Osteocyte (in vitro differentiated cells): ENCODE measurements at regions not wholly inside any gene's neighbourhood (a gene's known extent, or its start where the extent isn't known, plus 50 kb on each side); places are given as distances from the start of the nearest gene placed in this dataset.

Experiments
- DNase-seq: peaks from one replicate; pipeline ENCODE4 v3.0.0; 2021; ENCODE audit warnings: mixed read lengths; ENCODE audit not compliant: unreplicated experiment; ENCODE audit errors: extremely low spot score
- H3K27ac Mint-ChIP-seq: one replicate; pipeline ENCODE4 v1.8.0; 2021; ENCODE audit warnings: mild to moderate bottlenecking, mixed read lengths; ENCODE audit not compliant: unreplicated experiment
- H3K27me3 Mint-ChIP-seq: one replicate; pipeline ENCODE4 v1.8.0; 2021; ENCODE audit warnings: mixed read lengths; ENCODE audit not compliant: unreplicated experiment
- H3K36me3 Mint-ChIP-seq: one replicate; pipeline ENCODE4 v1.8.0; 2021; ENCODE audit warnings: mixed read lengths; ENCODE audit not compliant: unreplicated experiment
- H3K4me1 Mint-ChIP-seq: one replicate; pipeline ENCODE4 v1.8.0; 2021; ENCODE audit warnings: mixed read lengths; ENCODE audit not compliant: unreplicated experiment
- H3K4me3 Mint-ChIP-seq: one replicate; pipeline ENCODE4 v1.8.0; 2021; ENCODE audit warnings: mild to moderate bottlenecking, moderate library complexity, mixed read lengths; ENCODE audit not compliant: unreplicated experiment
- H3K9me3 Mint-ChIP-seq: one replicate; pipeline ENCODE4 v1.8.0; 2021; ENCODE audit warnings: mixed read lengths; ENCODE audit not compliant: unreplicated experiment
- TF ChIP-seq, protein P1 (sequence below): fragments of 200-600 bp; sonication (generic); IDR thresholded peaks from 2 replicates; pipeline ENCODE4 v1.5.0; 2021; ENCODE audit warnings: antibody characterized with exemption, mild to moderate bottlenecking, moderate library complexity

DNA sequence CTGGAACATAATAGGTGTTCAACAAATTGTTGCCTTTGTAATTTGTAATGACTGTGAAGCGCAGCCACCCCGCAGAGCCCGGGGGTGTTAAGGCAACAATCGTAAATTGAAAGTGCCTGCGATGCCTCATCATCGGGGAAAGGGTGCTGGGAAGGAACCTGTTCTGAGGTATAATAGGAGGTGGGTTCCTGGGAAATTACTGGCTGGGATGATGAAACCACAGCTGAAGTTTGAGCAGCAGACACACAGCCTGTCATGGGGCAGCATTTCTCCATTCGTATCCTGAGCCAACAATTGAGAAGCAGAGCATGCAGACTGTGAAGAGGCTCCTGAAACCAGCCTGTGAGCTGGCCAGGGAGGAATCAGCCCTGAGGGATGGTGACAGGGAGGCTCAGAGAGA is 404.0 kb upstream of the MYT1L start:
- Mint-ChIP-seq H3K27me3 (no peaks in the 10 kb centered on the region), H3K4me3 (no peak overlapping the region), H3K9me3 (peaks cover 10% of the 10 kb centered on the region), H3K27ac (no peak overlapping the region), H3K36me3 (no peaks in the 10 kb centered on the region), H3K4me1 (no peaks in the 10 kb centered on the region)
- DNase-seq, result no peak
- TF ChIP-seq, protein P1, sequence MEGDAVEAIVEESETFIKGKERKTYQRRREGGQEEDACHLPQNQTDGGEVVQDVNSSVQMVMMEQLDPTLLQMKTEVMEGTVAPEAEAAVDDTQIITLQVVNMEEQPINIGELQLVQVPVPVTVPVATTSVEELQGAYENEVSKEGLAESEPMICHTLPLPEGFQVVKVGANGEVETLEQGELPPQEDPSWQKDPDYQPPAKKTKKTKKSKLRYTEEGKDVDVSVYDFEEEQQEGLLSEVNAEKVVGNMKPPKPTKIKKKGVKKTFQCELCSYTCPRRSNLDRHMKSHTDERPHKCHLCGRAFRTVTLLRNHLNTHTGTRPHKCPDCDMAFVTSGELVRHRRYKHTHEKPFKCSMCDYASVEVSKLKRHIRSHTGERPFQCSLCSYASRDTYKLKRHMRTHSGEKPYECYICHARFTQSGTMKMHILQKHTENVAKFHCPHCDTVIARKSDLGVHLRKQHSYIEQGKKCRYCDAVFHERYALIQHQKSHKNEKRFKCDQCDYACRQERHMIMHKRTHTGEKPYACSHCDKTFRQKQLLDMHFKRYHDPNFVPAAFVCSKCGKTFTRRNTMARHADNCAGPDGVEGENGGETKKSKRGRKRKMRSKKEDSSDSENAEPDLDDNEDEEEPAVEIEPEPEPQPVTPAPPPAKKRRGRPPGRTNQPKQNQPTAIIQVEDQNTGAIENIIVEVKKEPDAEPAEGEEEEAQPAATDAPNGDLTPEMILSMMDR, result no peak

GRCh38 chr2:2734308-2734707 is 403.2 kb upstream of the MYT1L start:
- H3K9me3 Mint-ChIP-seq, result peaks cover 3% of the 10 kb centered on the region
- H3K4me3 Mint-ChIP-seq, result no peak overlapping the region
- H3K27me3 Mint-ChIP-seq, result no peaks in the 10 kb centered on the region
- DNase-seq, result no peak
- no peaks in the 10 kb centered on the region for H3K4me1 Mint-ChIP-seq
- no peak overlapping the region for H3K27ac Mint-ChIP-seq
- no peaks in the 10 kb centered on the region for H3K36me3 Mint-ChIP-seq
- TF ChIP-seq, protein P1, result no peak

GRCh38 chr2:2733818-2734217 is 402.7 kb upstream of the MYT1L start:
- no peak for DNase-seq
- Mint-ChIP-seq H3K4me1 (no peaks in the 10 kb centered on the region), H3K4me3 (no peak overlapping the region), H3K9me3 (peaks cover 3% of the 10 kb centered on the region), H3K27me3 (no peaks in the 10 kb centered on the region), H3K36me3 (no peaks in the 10 kb centered on the region), H3K27ac (no peak overlapping the region)
- TF ChIP-seq, protein P1, result no peak

DNA sequence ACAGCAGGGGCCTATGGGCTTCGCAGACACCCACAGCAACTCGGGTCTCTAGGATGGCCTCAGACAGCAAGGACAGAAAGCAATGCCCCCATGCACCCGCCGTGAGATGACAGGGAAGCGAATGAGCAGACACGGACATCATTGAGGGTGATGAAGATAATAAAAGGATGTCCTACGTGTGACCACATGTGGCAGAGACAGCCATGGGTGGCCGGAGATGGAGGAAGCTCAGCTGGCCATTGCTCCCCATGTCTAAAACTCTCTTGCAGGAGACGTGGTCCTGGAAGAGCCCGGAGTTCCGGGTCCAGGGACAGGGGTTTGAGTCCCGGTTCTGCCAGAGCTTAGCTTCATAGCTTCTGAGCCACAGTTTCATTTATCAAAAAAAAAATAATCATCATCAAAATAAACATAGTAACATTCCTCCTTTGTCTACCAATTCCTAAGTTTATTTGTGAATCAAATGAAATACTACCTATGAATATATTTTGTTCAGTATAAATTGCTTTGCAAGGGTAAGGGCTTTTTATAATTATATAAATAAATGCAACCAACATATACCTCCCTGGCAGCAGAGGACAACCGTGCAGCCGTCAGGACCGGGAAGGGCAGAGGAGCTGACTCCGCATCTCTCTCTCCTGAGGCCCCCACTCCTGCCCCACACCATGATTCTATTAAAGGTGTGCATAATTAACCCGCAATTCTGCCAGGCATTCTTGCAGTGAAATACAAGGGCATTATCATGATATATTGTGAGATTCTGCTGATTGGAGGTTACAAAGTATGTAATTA is 401.4 kb upstream of the MYT1L start:
- DNase-seq, result no peak
- H3K4me1 Mint-ChIP-seq, result no peaks in the 10 kb centered on the region
- H3K27ac Mint-ChIP-seq, result no peak overlapping the region
- H3K9me3 Mint-ChIP-seq, result peaks cover 8% of the 10 kb centered on the region
- TF ChIP-seq, protein P1, result no peak
- H3K27me3 Mint-ChIP-seq, result no peaks in the 10 kb centered on the region
- no peak overlapping the region for H3K4me3 Mint-ChIP-seq
- no peaks in the 10 kb centered on the region for H3K36me3 Mint-ChIP-seq

- DNase-seq, result no peak
- H3K4me1 Mint-ChIP-seq, result no peaks in the 10 kb centered on the region
- no peak overlapping the region for H3K4me3 Mint-ChIP-seq
- H3K36me3 Mint-ChIP-seq, result no peaks in the 10 kb centered on the region
- TF ChIP-seq, protein P1, result no peak
- no peak overlapping the region for H3K27ac Mint-ChIP-seq
- H3K27me3 Mint-ChIP-seq, result no peaks in the 10 kb centered on the region
- H3K9me3 Mint-ChIP-seq, result peaks cover 8% of the 10 kb centered on the region
Observed at GRCh38 chr2:2731816-2732284, 400.8 kb upstream of the MYT1L start.
